GM12891 (cell line): ENCODE measurements at regions not wholly inside any gene's neighbourhood (a gene's known extent, or its start where the extent isn't known, plus 50 kb on each side); places are given as distances from the start of the nearest gene placed in this dataset.

Experiments used
- POLR2A ChIP-seq: IDR thresholded peaks from 2 replicates; pipeline ENCODE4 v1.6.1; 2011; ENCODE audit warnings: low read depth, low read length, control low read depth
- POLR2AphosphoS5 ChIP-seq: IDR thresholded peaks from 2 replicates; pipeline ENCODE4 v1.6.1; 2011; ENCODE audit warnings: low read depth, low read length, control low read depth
- TAF1 ChIP-seq: IDR thresholded peaks from 2 replicates; pipeline ENCODE4 v1.6.1; 2011; ENCODE audit warnings: low read depth, low read length, control low read depth

- TF ChIP-seq TAF1 (no peak), POLR2A (no peak), POLR2AphosphoS5 (no peak)
Measured at GRCh38 chr21:34004013-34004938, 69.1 kb upstream of the MRPS6 start.
